GM12872 (cell line): ENCODE measurements at regions not wholly inside any gene's neighbourhood (a gene's known extent, or its start where the extent isn't known, plus 50 kb on each side); places are given as distances from the start of the nearest gene placed in this dataset.

Source experiments
- TF ChIP-seq, protein P1 (sequence below): IDR thresholded peaks from 3 replicates; pipeline ENCODE4 v1.5.1; 2011; ENCODE audit warnings: low read depth, mild to moderate bottlenecking, low read length, moderate library complexity; ENCODE audit not compliant: insufficient read depth

DNA sequence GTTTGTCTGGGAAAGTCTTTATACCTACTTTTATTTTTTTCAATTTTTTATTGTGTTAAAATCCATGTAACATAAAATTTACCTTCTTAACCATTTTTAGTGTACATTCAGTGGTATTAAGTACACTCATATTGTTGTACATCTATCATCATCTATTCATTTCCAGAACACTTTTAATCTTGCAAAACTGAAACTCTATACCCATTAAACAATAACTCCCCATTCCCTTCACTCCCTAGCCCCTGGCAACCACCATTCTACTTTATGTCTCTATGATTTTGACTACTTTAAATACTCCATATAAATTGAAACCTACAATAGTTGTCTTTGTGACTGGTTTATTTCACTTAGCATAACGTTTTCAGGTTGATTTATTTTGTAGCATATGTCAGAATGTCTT lies 131.9 kb upstream of the SLC38A2 start:
- TF ChIP-seq, protein P1, sequence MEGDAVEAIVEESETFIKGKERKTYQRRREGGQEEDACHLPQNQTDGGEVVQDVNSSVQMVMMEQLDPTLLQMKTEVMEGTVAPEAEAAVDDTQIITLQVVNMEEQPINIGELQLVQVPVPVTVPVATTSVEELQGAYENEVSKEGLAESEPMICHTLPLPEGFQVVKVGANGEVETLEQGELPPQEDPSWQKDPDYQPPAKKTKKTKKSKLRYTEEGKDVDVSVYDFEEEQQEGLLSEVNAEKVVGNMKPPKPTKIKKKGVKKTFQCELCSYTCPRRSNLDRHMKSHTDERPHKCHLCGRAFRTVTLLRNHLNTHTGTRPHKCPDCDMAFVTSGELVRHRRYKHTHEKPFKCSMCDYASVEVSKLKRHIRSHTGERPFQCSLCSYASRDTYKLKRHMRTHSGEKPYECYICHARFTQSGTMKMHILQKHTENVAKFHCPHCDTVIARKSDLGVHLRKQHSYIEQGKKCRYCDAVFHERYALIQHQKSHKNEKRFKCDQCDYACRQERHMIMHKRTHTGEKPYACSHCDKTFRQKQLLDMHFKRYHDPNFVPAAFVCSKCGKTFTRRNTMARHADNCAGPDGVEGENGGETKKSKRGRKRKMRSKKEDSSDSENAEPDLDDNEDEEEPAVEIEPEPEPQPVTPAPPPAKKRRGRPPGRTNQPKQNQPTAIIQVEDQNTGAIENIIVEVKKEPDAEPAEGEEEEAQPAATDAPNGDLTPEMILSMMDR: no peak

DNA sequence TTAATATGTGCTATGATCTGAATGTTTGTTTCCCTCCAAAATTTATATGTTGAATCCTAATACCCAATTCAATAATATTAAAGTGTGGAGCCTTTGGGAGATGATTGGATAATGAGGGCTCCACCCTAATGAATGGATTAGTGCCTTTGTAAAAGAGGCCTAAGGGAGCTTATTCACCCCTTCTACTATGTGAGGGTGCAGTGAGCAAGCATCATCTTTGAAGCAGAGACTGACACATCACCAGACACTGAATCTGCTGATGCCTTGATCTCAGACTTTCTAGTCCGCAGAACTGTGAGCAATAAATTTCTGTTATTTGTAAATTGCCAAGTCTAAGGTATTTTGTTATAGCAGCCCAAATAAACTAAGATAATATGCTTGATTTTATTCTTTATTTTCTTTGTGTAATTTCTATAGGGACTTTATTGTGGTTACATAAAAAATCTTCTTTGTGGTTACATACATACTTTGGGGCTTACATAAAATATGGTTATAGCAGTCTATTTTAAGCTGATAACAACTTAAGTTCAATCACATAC lies 131.1 kb upstream of the SLC38A2 start:
- TF ChIP-seq, protein P1: no peak

DNA sequence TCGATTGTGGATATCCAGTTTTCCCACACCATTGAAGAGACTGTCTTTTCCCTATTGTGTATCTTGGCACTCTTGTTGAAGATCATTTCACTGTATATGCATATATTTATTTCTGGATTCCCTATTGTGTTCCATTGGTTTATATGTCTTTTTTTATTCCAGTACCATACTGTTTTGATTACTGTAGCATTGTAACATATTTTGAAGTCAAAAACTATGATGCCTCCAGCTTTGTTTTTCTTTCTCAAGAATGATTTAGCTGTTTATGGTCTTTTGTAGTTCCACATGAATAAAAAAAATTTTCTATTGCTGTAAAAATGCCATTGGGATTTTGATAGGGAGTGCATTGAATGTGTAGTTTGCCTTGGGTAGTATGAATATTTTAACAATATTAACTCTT lies 128.1 kb upstream of the SLC38A2 start:
- TF ChIP-seq, protein P1: no peak

DNA sequence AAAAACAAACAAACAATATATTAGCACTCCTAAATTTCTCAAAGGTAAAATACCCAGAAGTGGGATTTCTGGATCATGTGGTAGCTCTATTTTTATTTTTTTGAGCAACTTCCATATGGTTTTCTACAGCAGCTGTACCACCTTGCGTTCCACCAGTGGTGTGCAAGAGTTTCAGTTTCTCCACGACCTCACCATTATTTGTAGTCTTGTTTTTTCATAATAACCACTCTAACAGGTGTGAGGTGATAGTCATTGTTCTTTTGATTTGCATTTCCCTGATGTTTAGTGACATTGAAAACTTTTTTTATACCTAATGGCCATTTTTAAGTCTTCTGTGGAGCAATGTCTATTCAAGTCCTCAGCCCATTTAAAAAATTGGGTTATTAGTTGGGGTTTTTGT lies 127.3 kb upstream of the SLC38A2 start:
- TF ChIP-seq, protein P1: no peak

DNA sequence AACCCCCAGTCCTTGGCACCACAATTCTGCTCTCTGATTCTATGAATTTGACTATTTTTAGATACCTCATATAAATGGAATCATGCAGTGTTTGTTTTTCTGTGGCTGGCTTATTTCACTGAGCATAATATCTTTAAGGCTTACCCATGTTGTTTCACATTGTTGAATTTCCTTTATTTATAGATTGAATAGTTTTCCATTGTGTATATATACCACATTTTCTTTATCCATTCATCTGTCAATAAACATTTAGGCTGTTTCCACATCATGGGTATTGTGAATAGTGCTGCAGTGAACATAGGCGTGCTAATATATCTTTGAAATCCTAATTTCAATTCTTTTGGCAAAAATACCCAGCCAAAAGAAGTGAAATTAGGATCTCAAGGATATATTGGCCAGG lies 126.7 kb upstream of the SLC38A2 start:
- TF ChIP-seq, protein P1: no peak

DNA sequence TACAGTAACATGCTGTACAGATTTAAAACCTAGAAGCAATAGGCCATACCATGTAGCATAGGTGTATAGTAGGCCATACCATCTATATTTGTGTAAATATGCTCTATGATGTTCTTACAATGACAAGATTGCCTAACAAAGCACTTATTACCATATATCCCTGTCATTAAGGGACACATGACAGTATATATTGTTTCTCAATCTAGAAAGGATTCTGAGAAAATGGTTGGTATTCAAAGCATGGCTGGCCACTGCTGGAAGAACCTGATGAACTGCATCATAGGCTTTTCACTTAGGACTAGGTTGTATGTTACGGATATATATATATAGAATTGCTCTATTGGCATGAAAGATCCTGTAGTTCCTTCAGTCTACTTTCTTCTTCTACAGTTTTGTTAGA lies 125.2 kb upstream of the SLC38A2 start:
- TF ChIP-seq, protein P1: no peak

DNA sequence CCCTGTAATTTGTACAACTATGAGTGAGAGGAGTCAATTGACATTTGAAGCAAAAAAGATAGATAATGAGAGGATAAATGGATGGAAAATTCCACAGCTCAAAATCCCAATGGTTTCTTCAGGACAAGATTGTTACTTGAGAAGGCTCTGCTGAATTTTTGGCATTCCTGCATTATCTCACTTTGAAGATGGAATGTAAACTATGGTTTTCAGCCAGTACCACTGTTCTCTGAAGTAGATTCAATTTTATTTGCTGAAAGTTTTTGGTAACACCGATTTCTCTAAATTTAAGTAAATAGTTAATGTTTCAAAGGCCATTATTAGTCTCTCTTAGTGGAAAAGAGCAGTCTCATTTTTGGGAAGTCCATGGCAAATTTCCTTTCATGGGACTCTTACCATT lies 121.9 kb upstream of the SLC38A2 start:
- TF ChIP-seq, protein P1: no peak

DNA sequence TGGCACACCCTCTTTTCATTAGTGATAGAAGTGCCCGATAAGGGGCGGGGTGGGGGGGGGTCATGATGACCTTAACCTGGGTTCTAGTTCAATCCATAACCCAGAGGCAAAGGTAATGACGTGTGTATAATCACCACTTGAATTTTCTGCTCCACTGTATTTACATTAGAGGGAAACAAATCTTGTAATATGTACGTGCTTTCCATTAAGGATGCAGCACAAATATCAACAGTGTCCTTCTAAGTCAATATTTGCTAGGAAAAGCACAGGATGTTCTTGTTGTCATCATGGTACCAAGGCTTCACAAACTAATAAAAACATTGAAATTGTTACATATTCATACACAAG lies 121.2 kb upstream of the SLC38A2 start:
- TF ChIP-seq, protein P1: no peak
